IPS-20b (cell line): ENCODE measurements at regions not wholly inside any gene's neighbourhood (a gene's known extent, or its start where the extent isn't known, plus 50 kb on each side); places are given as distances from the start of the nearest gene placed in this dataset.

ENCODE experiments used
- H3K27ac ChIP-seq: one replicate; pipeline ENCODE4 v1.5.1; 2013; ENCODE audit warnings: low read length
- H3K27me3 ChIP-seq: 2 replicates; pipeline ENCODE4 v1.6.1; 2013; ENCODE audit warnings: mild to moderate bottlenecking, low read length, inconsistent platforms; ENCODE audit not compliant: insufficient read depth
- H3K36me3 ChIP-seq: 2 replicates; pipeline ENCODE4 v1.6.1; 2013; ENCODE audit warnings: low read depth, mild to moderate bottlenecking, inconsistent platforms, low read length, moderate library complexity; ENCODE audit not compliant: insufficient read depth
- H3K4me1 ChIP-seq: 2 replicates; pipeline ENCODE4 v1.6.1; 2013; ENCODE audit warnings: mild to moderate bottlenecking, control low read depth, inconsistent platforms, low read length, moderate library complexity; ENCODE audit not compliant: insufficient read depth
- H3K4me3 ChIP-seq: 2 replicates; pipeline ENCODE4 v1.5.1; 2013; ENCODE audit warnings: mild to moderate bottlenecking, low read length, inconsistent platforms
- H3K9ac ChIP-seq: 2 replicates; pipeline ENCODE4 v1.6.1; 2013; ENCODE audit warnings: low read depth, mild to moderate bottlenecking, inconsistent platforms, low read length, moderate library complexity
- H3K9me3 ChIP-seq: 2 replicates; pipeline ENCODE4 v1.6.1; 2013; ENCODE audit warnings: mild to moderate bottlenecking, low read depth, low read length, inconsistent platforms; ENCODE audit not compliant: insufficient read depth

GRCh38 chr14:76672123-76672522 lies 89.1 kb upstream of the VASH1 start:
- H3K36me3 ChIP-seq, result no peaks in the 10 kb centered on the region
- H3K4me1 ChIP-seq, result no peaks in the 10 kb centered on the region
- no peaks in the 10 kb centered on the region for H3K27me3 ChIP-seq
- peaks cover 7% of the 10 kb centered on the region; the same call in 1 of the 2 replicates for H3K9me3 ChIP-seq
- H3K9ac ChIP-seq, result no peak overlapping the region
- H3K4me3 ChIP-seq, result no peak overlapping the region
- no peak overlapping the region for H3K27ac ChIP-seq

- no peaks in the 10 kb centered on the region for H3K36me3 ChIP-seq
- no peaks in the 10 kb centered on the region for H3K27me3 ChIP-seq
- no peak overlapping the region for H3K9ac ChIP-seq
- H3K4me3 ChIP-seq, result no peak overlapping the region
- H3K27ac ChIP-seq, result no peak overlapping the region
- H3K9me3 ChIP-seq, result peaks cover 7% of the 10 kb centered on the region; the same call in 1 of the 2 replicates
- no peaks in the 10 kb centered on the region for H3K4me1 ChIP-seq
These were observed 88.0 kb upstream of the VASH1 start for GRCh38 chr14:76673261-76673660.

GRCh38 chr14:76675046-76675445 lies 86.2 kb upstream of the VASH1 start:
- no peaks in the 10 kb centered on the region for H3K36me3 ChIP-seq
- H3K4me3 ChIP-seq, result no peak overlapping the region
- H3K4me1 ChIP-seq, result peaks cover 3% of the 10 kb centered on the region; the same call in 1 of the 2 replicates
- H3K27ac ChIP-seq, result no peak overlapping the region
- no peak overlapping the region for H3K9ac ChIP-seq
- H3K9me3 ChIP-seq, result no peaks in the 10 kb centered on the region
- H3K27me3 ChIP-seq, result no peaks in the 10 kb centered on the region

GRCh38 chr14:76676539-76676938 lies 84.7 kb upstream of the VASH1 start:
- H3K9ac ChIP-seq, result no peak overlapping the region
- no peaks in the 10 kb centered on the region for H3K36me3 ChIP-seq
- H3K4me3 ChIP-seq, result no peak overlapping the region
- no peak overlapping the region for H3K27ac ChIP-seq
- peaks cover 3% of the 10 kb centered on the region; the same call in 1 of the 2 replicates for H3K4me1 ChIP-seq
- H3K9me3 ChIP-seq, result peaks cover 7% of the 10 kb centered on the region
- no peaks in the 10 kb centered on the region for H3K27me3 ChIP-seq

- Histone ChIP-seq H3K9ac (no peak overlapping the region), H3K4me3 (no peak overlapping the region), H3K36me3 (no peaks in the 10 kb centered on the region), H3K4me1 (peaks cover 3% of the 10 kb centered on the region; the same call in 1 of the 2 replicates), H3K27me3 (no peaks in the 10 kb centered on the region), H3K9me3 (peaks cover 17% of the 10 kb centered on the region), H3K27ac (no peak overlapping the region)
These were observed 83.6 kb upstream of the VASH1 start for GRCh38 chr14:76677534-76678145.

GRCh38 chr14:76678244-76678800 lies 82.9 kb upstream of the VASH1 start:
- Histone ChIP-seq H3K9me3 (peaks cover 24% of the 10 kb centered on the region), H3K4me3 (no peak overlapping the region), H3K36me3 (no peaks in the 10 kb centered on the region), H3K27me3 (no peaks in the 10 kb centered on the region), H3K9ac (no peak overlapping the region), H3K4me1 (peaks cover 3% of the 10 kb centered on the region; the same call in 1 of the 2 replicates), H3K27ac (no peak overlapping the region)

- peaks cover 3% of the 10 kb centered on the region; the same call in 1 of the 2 replicates for H3K4me1 ChIP-seq
- H3K9me3 ChIP-seq, result peaks cover 32% of the 10 kb centered on the region
- no peak overlapping the region for H3K4me3 ChIP-seq
- no peaks in the 10 kb centered on the region for H3K27me3 ChIP-seq
- no peaks in the 10 kb centered on the region for H3K36me3 ChIP-seq
- H3K27ac ChIP-seq, result no peak overlapping the region
- H3K9ac ChIP-seq, result no peak overlapping the region
These were observed 78.9 kb upstream of the VASH1 start for GRCh38 chr14:76682367-76682766.

GRCh38 chr14:76686646-76687045 lies 74.6 kb upstream of the VASH1 start:
- H3K36me3 ChIP-seq, result no peaks in the 10 kb centered on the region
- no peaks in the 10 kb centered on the region for H3K4me1 ChIP-seq
- H3K4me3 ChIP-seq, result no peak overlapping the region
- no peaks in the 10 kb centered on the region for H3K27me3 ChIP-seq
- H3K9me3 ChIP-seq, result peaks cover 23% of the 10 kb centered on the region
- H3K9ac ChIP-seq, result no peak overlapping the region
- H3K27ac ChIP-seq, result no peak overlapping the region

- no peak overlapping the region for H3K9ac ChIP-seq
- H3K9me3 ChIP-seq, result peaks cover 13% of the 10 kb centered on the region; the same call in 1 of the 2 replicates
- no peak overlapping the region for H3K27ac ChIP-seq
- H3K4me3 ChIP-seq, result no peak overlapping the region
- no peaks in the 10 kb centered on the region for H3K27me3 ChIP-seq
- no peaks in the 10 kb centered on the region for H3K36me3 ChIP-seq
- no peaks in the 10 kb centered on the region for H3K4me1 ChIP-seq
These were observed 73.5 kb upstream of the VASH1 start for GRCh38 chr14:76687611-76688382.

- H3K36me3 ChIP-seq, result no peaks in the 10 kb centered on the region
- peaks cover 8% of the 10 kb centered on the region; the same call in 1 of the 2 replicates for H3K9me3 ChIP-seq
- H3K27me3 ChIP-seq, result no peaks in the 10 kb centered on the region
- no peak overlapping the region for H3K27ac ChIP-seq
- no peaks in the 10 kb centered on the region for H3K4me1 ChIP-seq
- H3K9ac ChIP-seq, result no peak overlapping the region
- no peak overlapping the region for H3K4me3 ChIP-seq
These were observed 72.9 kb upstream of the VASH1 start for GRCh38 chr14:76688383-76688671.

GRCh38 chr14:76690502-76691105 lies 70.7 kb upstream of the VASH1 start:
- H3K9ac ChIP-seq, result no peak overlapping the region
- no peak overlapping the region for H3K4me3 ChIP-seq
- no peaks in the 10 kb centered on the region for H3K27me3 ChIP-seq
- H3K36me3 ChIP-seq, result no peaks in the 10 kb centered on the region
- H3K4me1 ChIP-seq, result no peaks in the 10 kb centered on the region
- H3K27ac ChIP-seq, result no peak overlapping the region
- H3K9me3 ChIP-seq, result peaks cover 6% of the 10 kb centered on the region; the same call in 1 of the 2 replicates
